ENCODE measurements at regions not wholly inside any gene's neighbourhood (a gene's known extent, or its start where the extent isn't known, plus 50 kb on each side); places are given as distances from the start of the nearest gene placed in this dataset.
A peak's percentile ranks its signal among the peaks of the same experiment; 100 is the strongest.

GRCh38 chr4:186015212-186015817 lies 53.6 kb upstream of the TLR3 start:
- 77 to 82% methylated on average over 12 of the region's 12 CpGs for WGBS, 2 donors
- Histone ChIP-seq H3K36me3 (replicated peaks in 1 of 2; ENCODE audit: insufficient read depth in 1 of 2, low read depth in 2 of 2) (no peaks in the 10 kb centered on the region), H3K4me1 (no peaks in the 10 kb centered on the region), H3K9me3 (no peaks in the 10 kb centered on the region), H3K4me3 (no peak overlapping the region), H3K27me3 (no peaks in the 10 kb centered on the region), H3K27ac (no peak overlapping the region)
- TF ChIP-seq POLR2A (IDR thresholded peaks at IDR 0.05) = no peak
- peak in 1 of 7 experiments; percentile 5 for TF ChIP-seq CTCF (IDR thresholded peaks at IDR 0.05)
- no peak for ATAC-seq
- intact Hi-C loops (cut with DNase I) = no loop called here
- peak in 1 of 4 donors; percentile 17 for DNase-seq

GRCh38 chr4:186016796-186017195 lies 52.2 kb upstream of the TLR3 start:
- TF ChIP-seq CTCF (IDR thresholded peaks at IDR 0.05) (no peak), POLR2A (IDR thresholded peaks at IDR 0.05) (no peak)
- intact Hi-C loops (cut with DNase I) = no loop called here
- Histone ChIP-seq H3K4me3 (no peak overlapping the region), H3K9me3 (no peaks in the 10 kb centered on the region), H3K36me3 (replicated peaks in 1 of 2; ENCODE audit: insufficient read depth in 1 of 2, low read depth in 2 of 2) (no peaks in the 10 kb centered on the region), H3K27me3 (no peaks in the 10 kb centered on the region), H3K4me1 (peaks cover 3% of the 10 kb centered on the region), H3K27ac (no peak overlapping the region)
- ATAC-seq (no peak), DNase-seq (no peak)
- 79 to 89% methylated on average over 4 of the region's 4 CpGs for WGBS, 2 donors

GRCh38 chr4:186017801-186018200 lies 51.2 kb upstream of the TLR3 start:
- no peak for TF ChIP-seq POLR2A (IDR thresholded peaks at IDR 0.05)
- TF ChIP-seq CTCF (IDR thresholded peaks at IDR 0.05) = no peak
- 89 to 93% methylated on average over 6 of the region's 6 CpGs for WGBS, 2 donors
- Histone ChIP-seq H3K27me3 (no peaks in the 10 kb centered on the region), H3K9me3 (no peaks in the 10 kb centered on the region), H3K27ac (no peak overlapping the region), H3K36me3 (replicated peaks in 1 of 2; ENCODE audit: insufficient read depth in 1 of 2, low read depth in 2 of 2) (no peaks in the 10 kb centered on the region), H3K4me3 (no peak overlapping the region), H3K4me1 (peaks cover 4% of the 10 kb centered on the region)
- intact Hi-C loops (cut with DNase I) = no loop called here
- DNase-seq (no peak), ATAC-seq (no peak)

- H3K9me3 ChIP-seq = no peaks in the 10 kb centered on the region
- H3K27ac ChIP-seq = no peak overlapping the region
- 61 to 64% methylated on average over 3 of the region's 3 CpGs for WGBS, 2 donors
- H3K4me1 ChIP-seq = peaks cover 4% of the 10 kb centered on the region
- intact Hi-C loops (cut with DNase I) = no loop called here
- no peaks in the 10 kb centered on the region for H3K27me3 ChIP-seq
- no peak for TF ChIP-seq POLR2A (IDR thresholded peaks at IDR 0.05)
- no peak for TF ChIP-seq CTCF (IDR thresholded peaks at IDR 0.05)
- H3K36me3 ChIP-seq (replicated peaks in 1 of 2; ENCODE audit: insufficient read depth in 1 of 2, low read depth in 2 of 2) = no peaks in the 10 kb centered on the region
- ATAC-seq (no peak), DNase-seq (no peak)
- H3K4me3 ChIP-seq = no peak overlapping the region
These were observed 50.7 kb upstream of the TLR3 start for GRCh38 chr4:186018261-186018660.

- H3K4me1 ChIP-seq = peaks cover 4% of the 10 kb centered on the region
- ATAC-seq (no peak), DNase-seq (no peak)
- no peaks in the 10 kb centered on the region for H3K27me3 ChIP-seq
- no peak overlapping the region for H3K4me3 ChIP-seq
- H3K9me3 ChIP-seq = no peaks in the 10 kb centered on the region
- intact Hi-C loops (cut with DNase I) = no loop called here
- no peaks in the 10 kb centered on the region for H3K36me3 ChIP-seq (replicated peaks in 1 of 2; ENCODE audit: insufficient read depth in 1 of 2, low read depth in 2 of 2)
- H3K27ac ChIP-seq = no peak overlapping the region
- no peak for TF ChIP-seq POLR2A (IDR thresholded peaks at IDR 0.05)
- no peak for TF ChIP-seq CTCF (IDR thresholded peaks at IDR 0.05)
- WGBS, 2 donors = 68 to 83% methylated on average over 2 of the region's 2 CpGs
These were observed 50.2 kb upstream of the TLR3 start for GRCh38 chr4:186018784-186019183.

Data from body of pancreas (tissue), 4 donors.